GM18909 (cell line): ENCODE measurements at regions not wholly inside any gene's neighbourhood (a gene's known extent, or its start where the extent isn't known, plus 50 kb on each side); places are given as distances from the start of the nearest gene placed in this dataset.
"Not testable (repeated sequence)": the region's sequence is repeated elsewhere in the genome, so short reads cannot be mapped to it uniquely, and the experiment has no call there.

Experiments used
- ATAC-seq: cut with Tn5 transposase; IDR thresholded peaks from one replicate; pipeline ENCODE4 v1.9.1; 2021; ENCODE audit warnings: mild to moderate bottlenecking; ENCODE audit not compliant: unreplicated experiment, poor library complexity

- ATAC-seq = no peak
These were observed 123.5 kb upstream of the DYRK2 start for GRCh38 chr12:67524861-67525616.

- no peak for ATAC-seq
These were observed 123.0 kb upstream of the DYRK2 start for GRCh38 chr12:67525617-67525884.

- ATAC-seq = no peak
These were observed 122.4 kb upstream of the DYRK2 start for GRCh38 chr12:67526129-67526528.

GRCh38 chr12:67531051-67531450 is 117.5 kb upstream of the DYRK2 start:
- ATAC-seq = no peak

- ATAC-seq = no peak
These were observed 117.0 kb upstream of the DYRK2 start for GRCh38 chr12:67531501-67531900.

- no peak for ATAC-seq
These were observed 115.4 kb upstream of the DYRK2 start for GRCh38 chr12:67533159-67533558.

- ATAC-seq = no peak
These were observed 114.5 kb upstream of the DYRK2 start for GRCh38 chr12:67534046-67534445.

- no peak for ATAC-seq
These were observed 113.9 kb upstream of the DYRK2 start for GRCh38 chr12:67534681-67535080.

- no peak for ATAC-seq
These were observed 113.4 kb upstream of the DYRK2 start for GRCh38 chr12:67535176-67535575.

GRCh38 chr12:67535971-67536370 is 112.6 kb upstream of the DYRK2 start:
- ATAC-seq = no peak

- ATAC-seq = no peak
These were observed 109.2 kb upstream of the DYRK2 start for GRCh38 chr12:67539329-67539728.

- no peak for ATAC-seq
These were observed 108.6 kb upstream of the DYRK2 start for GRCh38 chr12:67539946-67540345.

GRCh38 chr12:67540920-67541624 is 107.5 kb upstream of the DYRK2 start:
- ATAC-seq = peak; percentile 60

- ATAC-seq = peak; percentile 26
These were observed 106.9 kb upstream of the DYRK2 start for GRCh38 chr12:67541625-67541991.

GRCh38 chr12:67543021-67543770 is 105.3 kb upstream of the DYRK2 start:
- ATAC-seq = no peak

GRCh38 chr12:67545298-67545697 is 103.2 kb upstream of the DYRK2 start:
- ATAC-seq = no peak

- ATAC-seq = no peak
These were observed 101.8 kb upstream of the DYRK2 start for GRCh38 chr12:67546746-67547145.

- not testable (repeated sequence) for ATAC-seq
These were observed 93.3 kb upstream of the DYRK2 start for GRCh38 chr12:67555075-67555717.

- ATAC-seq = no peak
These were observed 89.8 kb upstream of the DYRK2 start for GRCh38 chr12:67558775-67559174.

GRCh38 chr12:67559751-67560150 is 88.8 kb upstream of the DYRK2 start:
- ATAC-seq = no peak
